Sigmoid colon (tissue), 4 donors: ENCODE measurements at regions not wholly inside any gene's neighbourhood (a gene's known extent, or its start where the extent isn't known, plus 50 kb on each side); places are given as distances from the start of the nearest gene placed in this dataset.

Experiments
- POLR2A ChIP-seq, 2 donors: fragments of 450-650 bp; IDR thresholded peaks; one replicate each; pipeline ENCODE4 v1.6.1; 2016; ENCODE audit warnings: antibody characterized with exemption in 2 of 2, mild to moderate bottlenecking in 2 of 2, moderate library complexity in 2 of 2
- POLR2AphosphoS5 ChIP-seq, 4 donors: sonication (generic); formaldehyde crosslinking; IDR thresholded peaks; one replicate each; pipeline ENCODE4 v1.6.1; 2017; ENCODE audit warnings: antibody characterized with exemption in 4 of 4
- TF ChIP-seq, protein P1 (sequence below), 4 experiments: fragments of 450-650 bp in 3 of 4; fragments of 200-600 bp in 1 of 4; IDR thresholded peaks; one replicate each; pipeline ENCODE4 v1.5.1; 2016 to 2019; ENCODE audit warnings: antibody characterized with exemption in 4 of 4, mild to moderate bottlenecking in 3 of 4, moderate library complexity in 2 of 4

DNA sequence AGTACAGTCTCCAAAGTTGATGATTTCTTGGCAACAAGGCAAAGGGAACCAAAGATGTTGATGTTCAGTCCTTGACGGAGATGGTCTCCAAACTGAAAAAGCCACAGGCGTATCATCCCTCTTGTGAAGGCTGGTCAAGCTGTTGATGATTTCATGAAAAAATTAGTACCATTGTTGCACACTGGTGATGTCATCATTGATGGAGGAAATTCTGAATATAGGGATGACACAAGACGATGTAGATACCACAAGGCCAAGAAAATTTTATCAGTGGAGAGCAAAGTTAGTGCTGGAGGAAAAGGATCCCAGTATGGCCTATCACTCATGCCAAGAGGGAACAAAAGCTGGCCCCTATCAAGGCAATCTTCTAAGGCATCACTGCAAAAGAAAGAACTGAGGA, 88.7 kb upstream of the KRR1 start:
- TF ChIP-seq, protein P1, sequence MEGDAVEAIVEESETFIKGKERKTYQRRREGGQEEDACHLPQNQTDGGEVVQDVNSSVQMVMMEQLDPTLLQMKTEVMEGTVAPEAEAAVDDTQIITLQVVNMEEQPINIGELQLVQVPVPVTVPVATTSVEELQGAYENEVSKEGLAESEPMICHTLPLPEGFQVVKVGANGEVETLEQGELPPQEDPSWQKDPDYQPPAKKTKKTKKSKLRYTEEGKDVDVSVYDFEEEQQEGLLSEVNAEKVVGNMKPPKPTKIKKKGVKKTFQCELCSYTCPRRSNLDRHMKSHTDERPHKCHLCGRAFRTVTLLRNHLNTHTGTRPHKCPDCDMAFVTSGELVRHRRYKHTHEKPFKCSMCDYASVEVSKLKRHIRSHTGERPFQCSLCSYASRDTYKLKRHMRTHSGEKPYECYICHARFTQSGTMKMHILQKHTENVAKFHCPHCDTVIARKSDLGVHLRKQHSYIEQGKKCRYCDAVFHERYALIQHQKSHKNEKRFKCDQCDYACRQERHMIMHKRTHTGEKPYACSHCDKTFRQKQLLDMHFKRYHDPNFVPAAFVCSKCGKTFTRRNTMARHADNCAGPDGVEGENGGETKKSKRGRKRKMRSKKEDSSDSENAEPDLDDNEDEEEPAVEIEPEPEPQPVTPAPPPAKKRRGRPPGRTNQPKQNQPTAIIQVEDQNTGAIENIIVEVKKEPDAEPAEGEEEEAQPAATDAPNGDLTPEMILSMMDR (IDR thresholded peaks at IDR 0.05): no peak
- TF ChIP-seq POLR2AphosphoS5 (IDR thresholded peaks at IDR 0.05) (no peak), POLR2A (IDR thresholded peaks at IDR 0.05) (no peak)
